MCF 10A (cell line): ENCODE measurements at regions not wholly inside any gene's neighbourhood (a gene's known extent, or its start where the extent isn't known, plus 50 kb on each side); places are given as distances from the start of the nearest gene placed in this dataset.

Experiments
- BruUV-seq: library from RNA; stranded (reverse); fragments of 400-500 nt; replicated peaks from 2 replicates; lab custom pipeline; 2021; lab: Mats Ljungman, UMichigan
- CTCF ChIA-PET: fragments of 300-600 bp; sonication (Branson Sonifier 250); formaldehyde crosslinking; extraction: SDS; loops from one replicate; lab custom pipeline; 2021; ENCODE audit warnings: antibody characterized with exemption, inconsistent platforms; lab: Yijun Ruan, JAX
- POLR2A ChIA-PET: fragments of 300-600, 350-650 bp; sonication (Branson Sonifier 250); formaldehyde crosslinking; extraction: SDS; loops from one replicate; lab custom pipeline; 2020; ENCODE audit warnings: antibody characterized with exemption, inconsistent platforms; lab: Yijun Ruan, JAX
- DNase-seq: peaks from one replicate; pipeline ENCODE4 v3.0.0-alpha.2; 2018; ENCODE audit not compliant: unreplicated experiment
- H3K27ac Mint-ChIP-seq: one replicate; pipeline ENCODE4 v1.8.0; 2022; ENCODE audit warnings: mild to moderate bottlenecking, low read depth, mixed read lengths; ENCODE audit not compliant: unreplicated experiment
- H3K27me3 Mint-ChIP-seq: one replicate; pipeline ENCODE4 v1.8.0; 2022; ENCODE audit warnings: mixed read lengths; ENCODE audit not compliant: insufficient read depth, unreplicated experiment
- H3K36me3 Mint-ChIP-seq: one replicate; pipeline ENCODE4 v1.8.0; 2022; ENCODE audit warnings: mild to moderate bottlenecking, moderate library complexity, mixed read lengths; ENCODE audit not compliant: insufficient read depth, unreplicated experiment
- H3K4me1 Mint-ChIP-seq: one replicate; pipeline ENCODE4 v1.8.0; 2022; ENCODE audit warnings: mixed read lengths; ENCODE audit not compliant: insufficient read depth, unreplicated experiment
- H3K4me3 Mint-ChIP-seq: one replicate; pipeline ENCODE4 v1.8.0; 2022; ENCODE audit warnings: mild to moderate bottlenecking, moderate library complexity, mixed read lengths; ENCODE audit not compliant: unreplicated experiment
- H3K9me3 Mint-ChIP-seq: one replicate; pipeline ENCODE4 v1.8.0; 2022; ENCODE audit warnings: mixed read lengths; ENCODE audit not compliant: unreplicated experiment
- CTCF ChIP-seq: fragments of 200-600 bp; IDR thresholded peaks from one replicate; pipeline ENCODE4 v1.8.0; 2022; ENCODE audit warnings: antibody characterized with exemption, mild to moderate bottlenecking; ENCODE audit not compliant: unreplicated experiment
- intact Hi-C: fragments of 100-400 bp; cut with micrococcal nuclease; formaldehyde crosslinking; loops from 2 replicates; pipeline ENCODE4 v1.14.1; 2022

DNA sequence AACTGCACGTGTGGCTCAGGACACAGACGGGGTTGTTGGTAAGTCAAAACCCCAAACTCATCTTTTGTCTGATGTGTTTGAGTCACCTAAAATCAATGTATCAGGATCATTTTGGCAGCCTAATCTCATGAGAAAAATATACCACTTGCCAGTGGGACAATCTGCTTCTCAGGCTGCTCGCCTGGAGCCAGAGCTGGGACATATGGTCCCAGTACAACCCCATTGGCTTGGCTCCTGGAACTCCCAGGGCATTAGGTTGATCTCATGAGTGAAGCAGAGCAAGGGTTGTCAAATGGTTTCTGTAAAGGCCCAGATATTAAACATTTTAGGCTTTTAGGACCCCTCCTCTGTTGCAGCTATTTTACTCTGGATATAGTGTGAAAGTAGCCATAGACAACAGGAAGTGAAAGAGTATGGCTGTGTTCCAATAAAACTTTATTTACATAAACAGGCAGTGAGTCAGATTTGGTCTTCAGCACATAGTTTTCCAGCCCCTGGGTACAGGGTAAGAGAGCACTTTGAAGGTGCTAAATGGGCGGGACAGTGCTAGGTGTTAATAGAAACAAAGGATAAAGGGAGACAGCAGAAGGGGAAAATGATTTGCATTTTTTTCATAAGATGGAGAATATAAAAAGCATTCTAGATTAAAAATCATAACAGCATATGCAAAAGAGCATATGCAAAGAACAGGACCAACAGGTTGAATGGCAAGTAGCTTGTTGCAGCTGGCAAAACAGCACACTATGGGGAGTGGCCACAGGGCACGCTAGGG lies 290.8 kb downstream of the KCNS3 start:
- no peak for TF ChIP-seq CTCF
- CTCF ChIA-PET = interaction anchor here (0.6 to 1.4 kb wide), 2 partner anchors 209 to 211 kb away, joined by 3 read pairs; no protein-coding TSS in a partner anchor
- Mint-ChIP-seq H3K27ac (no peak overlapping the region), H3K4me1 (peaks cover 18% of the 10 kb centered on the region), H3K36me3 (no peaks in the 10 kb centered on the region), H3K27me3 (peaks cover 30% of the 10 kb centered on the region), H3K4me3 (no peak overlapping the region), H3K9me3 (no peaks in the 10 kb centered on the region)
- DNase-seq = peak; percentile 17
- POLR2A ChIA-PET = no interaction called here
- no TSS peak for BruUV-seq
- intact Hi-C loops = no loop called here

DNA sequence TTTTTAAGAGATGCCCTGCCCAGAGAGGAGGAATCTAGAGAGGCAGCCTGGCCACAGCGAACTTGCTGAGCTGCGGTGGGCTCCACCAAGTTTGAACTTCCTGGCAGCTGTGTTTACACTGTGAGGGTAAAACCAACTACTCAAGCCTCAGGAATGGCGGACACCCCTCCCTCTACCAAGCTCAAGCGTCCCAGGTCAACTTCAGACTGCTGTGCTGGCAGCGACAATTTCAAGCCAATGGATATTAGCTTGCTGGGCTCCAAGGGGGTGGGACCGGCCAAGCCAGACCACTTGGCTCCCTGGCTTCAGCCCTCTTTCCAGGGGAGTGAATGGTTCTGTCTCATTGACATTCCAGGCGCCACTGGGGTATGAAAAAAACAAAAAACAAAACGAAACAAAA lies 289.4 kb downstream of the KCNS3 start:
- H3K27me3 Mint-ChIP-seq = peaks cover 37% of the 10 kb centered on the region
- H3K4me3 Mint-ChIP-seq = no peak overlapping the region
- H3K27ac Mint-ChIP-seq = no peak overlapping the region
- DNase-seq = no peak
- ChIA-PET CTCF (interaction anchor here (0.7 to 1.8 kb wide), 4 partner anchors 10 to 449 kb away, joined by 3 to 5 read pairs (median 3); no protein-coding TSS in a partner anchor), POLR2A (no interaction called here)
- peaks cover 18% of the 10 kb centered on the region for H3K4me1 Mint-ChIP-seq
- H3K36me3 Mint-ChIP-seq = no peaks in the 10 kb centered on the region
- TF ChIP-seq CTCF = no peak
- H3K9me3 Mint-ChIP-seq = no peaks in the 10 kb centered on the region
- intact Hi-C loops = no loop called here
- BruUV-seq = no TSS peak

GRCh38 chr2:18161681-18162080 lies 283.2 kb downstream of the KCNS3 start:
- Mint-ChIP-seq H3K27me3 (peaks cover 30% of the 10 kb centered on the region), H3K36me3 (no peaks in the 10 kb centered on the region), H3K4me1 (no peaks in the 10 kb centered on the region), H3K4me3 (no peak overlapping the region), H3K9me3 (no peaks in the 10 kb centered on the region), H3K27ac (no peak overlapping the region)
- ChIA-PET CTCF (interaction anchor here (1.0 to 3.5 kb wide), 2 partner anchors 12 to 19 kb away, joined by 4 to 20 read pairs; no protein-coding TSS in a partner anchor), POLR2A (no interaction called here)
- BruUV-seq = no TSS peak
- TF ChIP-seq CTCF = no peak
- no peak for DNase-seq
- intact Hi-C loops = no loop called here

GRCh38 chr2:18159896-18160295 lies 281.4 kb downstream of the KCNS3 start:
- peaks cover 13% of the 10 kb centered on the region for H3K27me3 Mint-ChIP-seq
- ChIA-PET CTCF (interaction anchor here (1.0 to 3.5 kb wide), 2 partner anchors 10 to 330 kb away, joined by 4 to 20 read pairs; no protein-coding TSS in a partner anchor), POLR2A (no interaction called here)
- H3K9me3 Mint-ChIP-seq = no peaks in the 10 kb centered on the region
- no peaks in the 10 kb centered on the region for H3K4me1 Mint-ChIP-seq
- TF ChIP-seq CTCF = no peak
- no peaks in the 10 kb centered on the region for H3K36me3 Mint-ChIP-seq
- intact Hi-C loops = no loop called here
- H3K4me3 Mint-ChIP-seq = no peak overlapping the region
- H3K27ac Mint-ChIP-seq = no peak overlapping the region
- no TSS peak for BruUV-seq
- DNase-seq = no peak
